Endodermal cell (in vitro differentiated cells): ENCODE measurements at regions not wholly inside any gene's neighbourhood (a gene's known extent, or its start where the extent isn't known, plus 50 kb on each side); places are given as distances from the start of the nearest gene placed in this dataset.
A peak's percentile ranks its signal among the peaks of the same experiment; 100 is the strongest.

Source experiments
- DNase-seq: peaks from one replicate; pipeline ENCODE4 v3.0.0-alpha.2; 2017
- H3K27ac ChIP-seq: 2 replicates; pipeline ENCODE4 v1.5.1; 2013; ENCODE audit warnings: mild to moderate bottlenecking, low read depth, low read length, moderate library complexity
- H3K27me3 ChIP-seq: 2 replicates; pipeline ENCODE4 v1.6.1; 2013; ENCODE audit warnings: mild to moderate bottlenecking, low read length, moderate library complexity; ENCODE audit not compliant: insufficient read depth, control insufficient read depth, poor library complexity, severe bottlenecking
- H3K36me3 ChIP-seq: 2 replicates; pipeline ENCODE4 v1.7.0; 2013; ENCODE audit warnings: mild to moderate bottlenecking, low read length, moderate library complexity; ENCODE audit not compliant: control insufficient read depth, insufficient read depth
- H3K4me1 ChIP-seq: one replicate; pipeline ENCODE4 v1.7.0; 2013; ENCODE audit warnings: low read length; ENCODE audit not compliant: control insufficient read depth, insufficient read depth
- H3K4me3 ChIP-seq: 2 replicates; pipeline ENCODE4 v1.5.1; 2013; ENCODE audit warnings: mild to moderate bottlenecking, low read length, moderate library complexity
- H3K9ac ChIP-seq: 2 replicates; pipeline ENCODE4 v1.6.1; 2013; ENCODE audit warnings: mild to moderate bottlenecking, low read length, moderate library complexity; ENCODE audit not compliant: poor library complexity, severe bottlenecking; ENCODE audit errors: extremely low read depth
- H3K9me3 ChIP-seq: 2 replicates; pipeline ENCODE4 v1.6.1; 2013; ENCODE audit warnings: mild to moderate bottlenecking, low read length, moderate library complexity; ENCODE audit not compliant: control insufficient read depth
- H3K27ac Mint-ChIP-seq: 2 replicates; pipeline ENCODE4 v1.8.0; 2020; ENCODE audit warnings: mixed read lengths
- H3K27me3 Mint-ChIP-seq: 2 replicates; pipeline ENCODE4 v1.8.0; 2021; ENCODE audit warnings: mild to moderate bottlenecking, mixed read lengths; ENCODE audit not compliant: insufficient read depth
- H3K36me3 Mint-ChIP-seq: 2 replicates; pipeline ENCODE4 v1.8.0; 2020; ENCODE audit warnings: low read depth, mixed read lengths
- H3K4me1 Mint-ChIP-seq: 2 replicates; pipeline ENCODE4 v1.8.0; 2020; ENCODE audit warnings: mixed read lengths
- H3K4me3 Mint-ChIP-seq: 2 replicates; pipeline ENCODE4 v1.8.0; 2020; ENCODE audit warnings: mild to moderate bottlenecking, moderate library complexity, mixed read lengths
- H3K9me3 Mint-ChIP-seq: 2 replicates; pipeline ENCODE4 v1.8.0; 2020; ENCODE audit warnings: mild to moderate bottlenecking, mixed read lengths
- WGBS, 2 experiments: methylation state at CpG; one replicate each; pipeline versions ENCODE4 v1.1.5 to v1.1.7; 2013; ENCODE audit warnings: missing lambda C conversion rate in 2 of 2, mixed read lengths in 1 of 2; ENCODE audit not compliant: insufficient coverage in 1 of 2, insufficient read length in 1 of 2; 5-methylcytosine and 5-hydroxymethylcytosine counted together
- TF ChIP-seq, protein P1 (sequence below): fragments of 200-600 bp; sonication (generic); conservative IDR thresholded peaks from 2 replicates; pipeline ENCODE4 v1.5.0; 2021; ENCODE audit warnings: antibody characterized with exemption, mild to moderate bottlenecking

DNA sequence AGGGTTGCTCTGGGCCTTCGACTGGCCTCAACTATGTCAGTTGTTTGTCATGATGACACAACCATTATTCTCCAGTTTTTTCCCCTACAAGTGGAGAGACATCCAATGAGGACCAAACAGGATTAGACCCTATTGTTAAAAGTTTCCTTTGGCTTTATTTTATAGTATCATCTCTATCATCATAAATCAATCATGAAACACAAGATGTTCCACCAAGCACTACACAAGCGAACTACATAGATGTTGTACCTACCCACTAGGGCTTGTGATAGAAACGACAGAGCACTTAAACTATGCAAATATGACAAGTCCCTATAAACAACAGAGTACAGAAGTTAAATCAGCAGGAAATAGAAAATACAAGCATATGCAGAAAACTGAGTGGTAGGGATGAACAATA is 422.5 kb upstream of the MARCKS start:
- TF ChIP-seq, protein P1, sequence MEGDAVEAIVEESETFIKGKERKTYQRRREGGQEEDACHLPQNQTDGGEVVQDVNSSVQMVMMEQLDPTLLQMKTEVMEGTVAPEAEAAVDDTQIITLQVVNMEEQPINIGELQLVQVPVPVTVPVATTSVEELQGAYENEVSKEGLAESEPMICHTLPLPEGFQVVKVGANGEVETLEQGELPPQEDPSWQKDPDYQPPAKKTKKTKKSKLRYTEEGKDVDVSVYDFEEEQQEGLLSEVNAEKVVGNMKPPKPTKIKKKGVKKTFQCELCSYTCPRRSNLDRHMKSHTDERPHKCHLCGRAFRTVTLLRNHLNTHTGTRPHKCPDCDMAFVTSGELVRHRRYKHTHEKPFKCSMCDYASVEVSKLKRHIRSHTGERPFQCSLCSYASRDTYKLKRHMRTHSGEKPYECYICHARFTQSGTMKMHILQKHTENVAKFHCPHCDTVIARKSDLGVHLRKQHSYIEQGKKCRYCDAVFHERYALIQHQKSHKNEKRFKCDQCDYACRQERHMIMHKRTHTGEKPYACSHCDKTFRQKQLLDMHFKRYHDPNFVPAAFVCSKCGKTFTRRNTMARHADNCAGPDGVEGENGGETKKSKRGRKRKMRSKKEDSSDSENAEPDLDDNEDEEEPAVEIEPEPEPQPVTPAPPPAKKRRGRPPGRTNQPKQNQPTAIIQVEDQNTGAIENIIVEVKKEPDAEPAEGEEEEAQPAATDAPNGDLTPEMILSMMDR, result no peak
- no peak overlapping the region for H3K27ac Mint-ChIP-seq
- DNase-seq, result no peak
- no peaks in the 10 kb centered on the region for H3K9me3 ChIP-seq
- 98 to 100% methylated on average over 1 to 3 of the region's 3 CpGs for WGBS, 2 experiments
- no peaks in the 10 kb centered on the region for H3K27me3 ChIP-seq
- no peaks in the 10 kb centered on the region for H3K27me3 Mint-ChIP-seq
- H3K4me1 ChIP-seq, result peaks cover 5% of the 10 kb centered on the region
- H3K4me1 Mint-ChIP-seq, result peaks cover 13% of the 10 kb centered on the region
- no peak overlapping the region for H3K27ac ChIP-seq
- no peaks in the 10 kb centered on the region for H3K9me3 Mint-ChIP-seq
- no peaks in the 10 kb centered on the region for H3K36me3 Mint-ChIP-seq
- H3K4me3 ChIP-seq, result no peak overlapping the region
- H3K4me3 Mint-ChIP-seq, result no peak overlapping the region
- H3K9ac ChIP-seq, result no peak overlapping the region
- H3K36me3 ChIP-seq, result no peaks in the 10 kb centered on the region

DNA sequence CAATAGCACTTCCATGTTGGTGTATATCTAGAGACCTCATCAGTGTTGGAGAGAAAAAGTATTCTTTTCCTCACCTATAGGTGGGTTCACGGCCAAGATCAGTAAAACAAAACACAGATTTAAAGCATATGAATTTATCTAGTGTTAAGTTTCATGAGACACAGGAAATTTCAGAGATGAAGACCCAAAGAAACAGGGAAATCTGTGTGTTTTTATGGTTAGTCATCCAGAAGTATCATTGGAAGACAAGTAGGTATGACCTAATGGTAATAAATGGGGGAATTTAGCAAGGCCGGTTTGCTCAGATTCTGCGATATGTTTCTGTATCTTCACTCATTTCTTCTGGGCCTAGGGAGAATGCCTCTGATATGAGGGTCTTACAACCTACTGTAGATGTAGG is 419.6 kb upstream of the MARCKS start:
- H3K4me1 Mint-ChIP-seq, result peaks cover 11% of the 10 kb centered on the region
- WGBS, 2 experiments, result 40 to 66% methylated on average over 2 to 3 of the region's 3 CpGs
- no peaks in the 10 kb centered on the region for H3K36me3 ChIP-seq

DNA sequence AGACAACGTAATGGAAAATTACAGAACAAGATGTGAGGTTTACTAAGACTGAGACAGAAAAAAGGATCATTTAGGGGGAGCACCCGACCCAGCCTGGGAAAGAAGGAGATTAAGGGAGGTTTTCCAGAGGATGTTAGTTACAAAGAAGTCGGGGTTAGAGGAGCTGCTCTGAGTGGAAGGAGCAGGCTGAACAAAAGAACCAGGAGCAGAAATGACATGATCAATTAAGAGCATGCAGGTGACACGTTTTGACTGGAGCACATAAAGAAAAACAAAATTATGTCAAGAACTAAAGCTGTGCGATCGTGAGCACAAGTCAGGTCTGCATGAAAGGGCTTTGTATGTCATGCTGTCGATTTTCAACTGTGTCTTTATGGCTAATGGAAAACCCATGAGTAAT is 417.3 kb upstream of the MARCKS start:
- H3K27ac Mint-ChIP-seq, result no peak overlapping the region
- H3K36me3 Mint-ChIP-seq, result no peaks in the 10 kb centered on the region
- H3K4me3 Mint-ChIP-seq, result no peak overlapping the region
- no peak overlapping the region for H3K9ac ChIP-seq
- H3K4me3 ChIP-seq, result no peak overlapping the region
- no peaks in the 10 kb centered on the region for H3K27me3 ChIP-seq
- no peak for DNase-seq
- H3K36me3 ChIP-seq, result no peaks in the 10 kb centered on the region
- no peaks in the 10 kb centered on the region for H3K4me1 Mint-ChIP-seq
- no peaks in the 10 kb centered on the region for H3K9me3 ChIP-seq
- H3K9me3 Mint-ChIP-seq, result no peaks in the 10 kb centered on the region
- H3K27ac ChIP-seq, result no peak overlapping the region
- H3K4me1 ChIP-seq, result no peaks in the 10 kb centered on the region
- WGBS, 2 experiments, result 77 to 86% methylated on average over 7 of the region's 7 CpGs
- no peaks in the 10 kb centered on the region for H3K27me3 Mint-ChIP-seq
- TF ChIP-seq, protein P1, result no peak

More for the DNA sequence above, 419.6 kb upstream of the MARCKS start:
- H3K27ac ChIP-seq, result no peak overlapping the region
- H3K9ac ChIP-seq, result no peak overlapping the region
- TF ChIP-seq, protein P1, result peak; percentile 23
- Mint-ChIP-seq H3K27ac (no peak overlapping the region), H3K27me3 (no peaks in the 10 kb centered on the region), H3K36me3 (no peaks in the 10 kb centered on the region), H3K9me3 (no peaks in the 10 kb centered on the region), H3K4me3 (no peak overlapping the region)
- H3K4me1 ChIP-seq, result peaks cover 5% of the 10 kb centered on the region
- DNase-seq, result no peak
- no peaks in the 10 kb centered on the region for H3K27me3 ChIP-seq
- H3K9me3 ChIP-seq, result no peaks in the 10 kb centered on the region
- H3K4me3 ChIP-seq, result no peak overlapping the region
